ENCODE measurements at regions not wholly inside any gene's neighbourhood (a gene's known extent, or its start where the extent isn't known, plus 50 kb on each side); places are given as distances from the start of the nearest gene placed in this dataset.

DNA sequence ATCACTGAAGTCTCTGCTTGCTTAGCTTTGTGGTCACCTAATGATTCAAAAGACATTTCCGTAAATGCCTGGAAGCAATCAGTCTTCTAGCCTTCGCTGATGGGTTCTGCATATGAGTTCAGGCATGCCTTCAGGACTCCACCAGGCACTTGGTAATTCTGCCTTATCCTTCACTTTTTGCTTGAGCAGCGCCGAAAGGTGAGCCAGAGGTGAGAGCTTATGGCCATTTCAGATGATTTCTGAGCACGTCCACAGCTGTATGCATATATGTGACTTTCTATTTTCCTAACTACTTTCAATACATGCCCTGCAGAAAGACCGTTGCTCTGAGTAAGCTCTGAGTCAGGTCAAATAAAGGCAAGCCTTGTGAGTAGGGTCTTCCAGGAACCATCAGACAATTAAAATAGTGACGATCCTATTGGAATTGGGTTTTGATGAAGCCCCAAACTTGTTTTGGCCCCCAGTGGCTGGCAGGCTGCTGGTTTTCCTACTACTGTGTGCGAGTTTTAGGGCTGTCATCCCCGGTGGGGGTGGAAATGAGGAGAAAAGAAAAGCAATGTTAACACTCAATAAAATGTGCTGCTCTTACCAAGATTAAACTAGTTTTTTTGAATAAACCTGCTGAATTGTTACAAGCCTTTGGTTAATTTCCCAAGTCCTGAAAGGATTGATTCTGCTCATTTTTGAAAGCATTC is 154.4 kb upstream of the AKR1E2 start:
- Histone ChIP-seq H3K27me3 (no peaks in the 10 kb centered on the region), H3K4me3 (no peak overlapping the region), H3K4me1 (no peaks in the 10 kb centered on the region), H3K36me3 (no peaks in the 10 kb centered on the region), H3K9me3 (peaks cover 8% of the 10 kb centered on the region), H3K27ac (no peak overlapping the region), H4K20me1 (no peaks in the 10 kb centered on the region), H3K4me2 (no peak overlapping the region), H3K9ac (no peak overlapping the region)
- TF ChIP-seq Cebpa-rat (IDR thresholded peaks at IDR 0.05) = no peak

DNA sequence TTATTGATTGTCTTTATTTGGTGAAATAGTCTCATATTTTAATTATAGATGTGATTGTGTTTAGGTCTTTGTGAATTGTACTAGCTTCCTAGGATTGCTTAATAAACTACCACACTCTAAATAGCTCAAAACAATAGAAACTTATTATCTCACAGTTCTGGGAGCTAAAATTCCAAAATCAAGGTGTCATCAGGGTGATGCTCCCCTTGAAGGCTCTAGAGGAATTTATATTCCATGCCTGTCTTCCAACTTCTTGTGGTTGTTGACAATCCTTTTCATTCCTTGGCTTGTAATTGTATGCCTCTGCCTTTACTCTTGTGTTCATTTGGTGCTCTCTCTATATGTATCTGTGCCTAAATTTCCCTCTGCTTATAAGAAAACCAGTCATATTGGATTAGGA is 155.3 kb upstream of the AKR1E2 start:
- no peak overlapping the region for H3K4me2 ChIP-seq

DNA sequence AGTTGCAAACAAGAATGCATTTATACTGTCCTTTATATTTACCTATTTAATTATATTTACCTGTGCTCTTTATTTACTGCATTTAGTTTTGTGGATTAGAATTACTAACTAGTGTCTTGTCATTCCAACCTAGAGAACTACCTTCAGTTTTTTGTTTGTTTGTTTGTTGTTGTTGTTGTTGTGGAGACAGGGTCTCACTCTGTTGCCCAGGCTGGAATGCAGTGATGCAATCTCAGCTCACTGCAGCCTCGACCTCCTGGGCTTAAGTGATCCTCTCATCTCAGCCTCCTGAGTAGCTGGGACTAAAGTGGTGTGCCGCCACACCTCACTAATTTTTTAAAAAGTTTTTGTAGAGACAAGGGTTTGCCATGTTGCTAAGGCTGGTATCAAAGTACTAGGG is 156.4 kb upstream of the AKR1E2 start:
- no peak for TF ChIP-seq Cebpa-rat (IDR thresholded peaks at IDR 0.05)
- Histone ChIP-seq H3K4me1 (peaks cover 9% of the 10 kb centered on the region), H3K27me3 (no peaks in the 10 kb centered on the region), H3K4me3 (no peak overlapping the region), H3K36me3 (no peaks in the 10 kb centered on the region), H3K9ac (no peak overlapping the region), H3K27ac (no peak overlapping the region), H4K20me1 (no peaks in the 10 kb centered on the region), H3K9me3 (peaks cover 8% of the 10 kb centered on the region), H3K4me2 (no peak overlapping the region)

More for the DNA sequence above, 155.3 kb upstream of the AKR1E2 start:
- H3K4me3 ChIP-seq = no peak overlapping the region
- no peak overlapping the region for H3K27ac ChIP-seq
- peaks cover 8% of the 10 kb centered on the region for H3K9me3 ChIP-seq
- H3K36me3 ChIP-seq = no peaks in the 10 kb centered on the region
- H4K20me1 ChIP-seq = no peaks in the 10 kb centered on the region
- H3K27me3 ChIP-seq = no peaks in the 10 kb centered on the region
- no peak for TF ChIP-seq Cebpa-rat (IDR thresholded peaks at IDR 0.05)
- H3K9ac ChIP-seq = no peak overlapping the region
- no peaks in the 10 kb centered on the region for H3K4me1 ChIP-seq

DNA sequence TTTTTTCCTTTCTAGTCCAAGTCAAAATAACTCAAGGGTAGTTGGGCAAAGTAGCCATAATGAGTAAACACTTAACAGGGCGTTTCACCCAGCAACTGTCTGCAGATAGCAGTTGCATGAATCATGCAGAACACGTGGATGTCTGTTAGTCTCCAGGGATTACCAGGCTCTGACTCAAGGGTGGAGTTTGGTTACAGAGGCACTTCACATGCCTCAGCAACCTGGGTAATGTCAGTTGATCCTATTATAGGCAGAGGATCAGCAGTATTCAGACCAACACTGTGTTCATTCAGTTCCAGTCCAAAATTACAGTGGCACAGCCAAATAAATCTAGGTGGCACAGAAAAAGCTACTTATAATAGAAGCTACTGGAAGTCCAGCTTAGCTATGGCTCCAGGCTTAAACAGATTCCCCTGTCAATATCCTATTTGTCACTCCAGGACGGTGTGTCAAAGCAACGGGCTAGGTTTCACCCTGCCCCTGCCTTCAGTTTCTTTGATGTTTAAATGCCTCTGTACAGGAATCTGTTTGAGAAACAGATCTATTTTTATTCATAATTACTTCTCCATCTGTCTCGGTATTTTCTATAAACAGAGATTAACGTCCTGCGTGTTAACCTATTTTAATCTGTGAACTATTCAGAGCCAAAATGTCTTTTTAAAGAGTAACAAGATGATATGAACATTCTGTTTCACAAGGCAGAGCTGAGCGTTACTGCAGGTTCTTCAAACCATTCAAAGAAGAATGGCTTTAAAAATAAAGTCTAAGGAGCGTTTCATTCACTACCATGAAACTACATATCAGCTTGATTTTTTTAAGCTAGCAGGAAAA is 162.6 kb upstream of the AKR1E2 start:
- H3K4me2 ChIP-seq = peak overlapping the region; percentile 84
- peak overlapping the region; percentile 67 for H3K27ac ChIP-seq
- peaks cover 44% of the 10 kb centered on the region for H3K4me1 ChIP-seq
- no peaks in the 10 kb centered on the region for H3K9me3 ChIP-seq
- no peak for TF ChIP-seq Cebpa-rat (IDR thresholded peaks at IDR 0.05)
- H3K36me3 ChIP-seq = no peaks in the 10 kb centered on the region
- H3K27me3 ChIP-seq = no peaks in the 10 kb centered on the region
- H4K20me1 ChIP-seq = no peaks in the 10 kb centered on the region
- H3K9ac ChIP-seq = peak overlapping the region; percentile 26; the same call in 1 of the 2 replicates
- peak overlapping the region; percentile 38 for H3K4me3 ChIP-seq

DNA sequence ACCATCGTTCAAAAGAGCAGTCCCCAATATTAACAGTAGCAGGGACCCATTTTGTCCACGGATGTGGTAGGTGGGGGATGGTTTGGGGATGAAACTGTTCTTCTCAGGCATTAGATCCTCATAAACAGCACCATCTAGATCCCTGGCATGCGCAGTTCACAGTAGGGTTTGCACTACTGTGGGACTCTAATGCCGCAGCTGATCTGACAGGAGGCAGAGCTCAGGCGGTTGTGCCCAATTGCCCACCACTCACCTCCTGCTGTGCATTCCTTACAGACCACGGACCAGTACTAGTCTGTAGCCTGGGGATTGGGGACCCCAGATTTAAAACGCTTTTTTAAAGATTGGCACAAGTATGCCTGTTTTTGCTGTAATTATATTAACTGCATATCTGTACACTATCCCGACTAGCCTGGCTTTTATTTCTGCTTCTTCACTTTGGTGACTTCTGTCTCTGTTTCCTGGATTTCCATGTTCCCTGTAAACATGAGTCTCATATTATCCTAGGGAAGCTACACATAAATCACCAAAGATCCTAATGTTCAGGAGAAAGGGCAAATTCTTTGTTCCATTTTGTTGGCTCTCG is 163.3 kb upstream of the AKR1E2 start:
- H3K27me3 ChIP-seq = no peaks in the 10 kb centered on the region
- H3K4me3 ChIP-seq = 0 out of 2 replicates have a peak overlapping the region, but pooled peaks have one; percentile 38
- TF ChIP-seq Cebpa-rat (IDR thresholded peaks at IDR 0.05) = no peak
- peaks cover 44% of the 10 kb centered on the region for H3K4me1 ChIP-seq
- H3K27ac ChIP-seq = peak overlapping the region; percentile 67
- no peaks in the 10 kb centered on the region for H4K20me1 ChIP-seq
- peak overlapping the region; percentile 26 for H3K9ac ChIP-seq
- no peaks in the 10 kb centered on the region for H3K9me3 ChIP-seq
- peak overlapping the region; percentile 84 for H3K4me2 ChIP-seq
- H3K36me3 ChIP-seq = no peaks in the 10 kb centered on the region

DNA sequence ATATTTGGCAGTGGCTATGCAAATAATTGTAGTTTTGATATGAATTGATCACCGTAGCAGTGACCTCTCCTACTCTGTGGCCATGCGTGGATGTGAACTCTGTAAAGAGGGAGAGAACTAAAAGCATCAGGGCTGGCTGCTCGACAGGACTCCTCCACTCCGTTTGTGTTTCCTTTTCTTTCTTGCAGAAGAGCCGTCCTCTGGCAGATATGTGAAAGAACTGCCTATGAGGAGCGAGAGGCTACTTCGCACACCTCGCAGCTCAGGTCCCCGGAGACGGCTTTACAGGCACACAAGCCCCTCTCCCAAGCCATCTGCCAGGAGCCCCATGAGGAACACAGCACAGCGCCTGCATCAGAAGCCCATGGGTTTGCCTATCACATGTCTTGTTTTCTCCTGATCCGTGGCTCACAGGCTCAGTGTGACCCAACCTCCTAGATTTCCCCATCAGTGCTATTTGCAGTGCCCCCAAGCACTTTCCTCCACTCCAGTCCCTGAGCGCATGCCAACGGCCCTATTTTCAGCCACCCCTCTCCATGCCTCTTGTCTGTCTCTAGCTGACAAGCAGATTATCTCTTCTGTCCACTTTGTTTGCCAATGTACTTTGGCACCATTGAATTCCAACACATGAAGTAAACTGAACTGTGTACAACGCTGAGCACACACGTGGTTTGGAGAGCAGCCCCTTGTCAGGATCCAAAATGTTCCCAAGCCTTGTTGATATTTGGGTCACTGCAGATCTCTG is 164.3 kb upstream of the AKR1E2 start:
- H3K27ac ChIP-seq = peak overlapping the region; percentile 16; the same call in 1 of the 2 replicates
- H4K20me1 ChIP-seq = no peaks in the 10 kb centered on the region
- H3K9me3 ChIP-seq = no peaks in the 10 kb centered on the region
- no peaks in the 10 kb centered on the region for H3K27me3 ChIP-seq
- H3K36me3 ChIP-seq = no peaks in the 10 kb centered on the region
- H3K4me3 ChIP-seq = no peak overlapping the region
- no peak overlapping the region for H3K9ac ChIP-seq
- H3K4me1 ChIP-seq = peaks cover 44% of the 10 kb centered on the region
- no peak for TF ChIP-seq Cebpa-rat (IDR thresholded peaks at IDR 0.05)
- H3K4me2 ChIP-seq = peak overlapping the region; percentile 84

DNA sequence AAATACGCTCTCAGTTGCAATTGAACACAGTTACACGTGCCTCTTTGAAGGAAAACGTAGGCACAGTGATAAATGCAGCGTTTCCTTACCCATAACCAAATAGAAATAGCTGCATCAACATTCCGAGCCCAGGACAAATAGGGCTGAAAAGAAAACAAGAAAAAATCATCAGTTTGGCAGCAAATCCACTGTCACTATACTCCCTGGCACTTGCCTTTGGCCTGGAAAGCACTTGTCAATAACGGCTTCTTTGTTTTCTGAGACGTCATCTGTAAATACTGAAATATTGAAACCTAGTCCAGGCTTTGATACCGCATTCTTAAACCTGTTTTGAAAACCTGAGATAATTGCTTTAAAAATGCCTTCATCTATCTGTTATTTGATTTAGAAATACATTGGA is 167.2 kb upstream of the AKR1E2 start:
- no peaks in the 10 kb centered on the region for H3K36me3 ChIP-seq
- TF ChIP-seq Cebpa-rat (IDR thresholded peaks at IDR 0.05) = no peak
- no peak overlapping the region for H3K27ac ChIP-seq
- H3K4me2 ChIP-seq = no peak overlapping the region
- no peak overlapping the region for H3K9ac ChIP-seq
- no peak overlapping the region for H3K4me3 ChIP-seq
- H3K27me3 ChIP-seq = no peaks in the 10 kb centered on the region
- H4K20me1 ChIP-seq = no peaks in the 10 kb centered on the region
- H3K9me3 ChIP-seq = no peaks in the 10 kb centered on the region
- peaks cover 27% of the 10 kb centered on the region for H3K4me1 ChIP-seq

DNA sequence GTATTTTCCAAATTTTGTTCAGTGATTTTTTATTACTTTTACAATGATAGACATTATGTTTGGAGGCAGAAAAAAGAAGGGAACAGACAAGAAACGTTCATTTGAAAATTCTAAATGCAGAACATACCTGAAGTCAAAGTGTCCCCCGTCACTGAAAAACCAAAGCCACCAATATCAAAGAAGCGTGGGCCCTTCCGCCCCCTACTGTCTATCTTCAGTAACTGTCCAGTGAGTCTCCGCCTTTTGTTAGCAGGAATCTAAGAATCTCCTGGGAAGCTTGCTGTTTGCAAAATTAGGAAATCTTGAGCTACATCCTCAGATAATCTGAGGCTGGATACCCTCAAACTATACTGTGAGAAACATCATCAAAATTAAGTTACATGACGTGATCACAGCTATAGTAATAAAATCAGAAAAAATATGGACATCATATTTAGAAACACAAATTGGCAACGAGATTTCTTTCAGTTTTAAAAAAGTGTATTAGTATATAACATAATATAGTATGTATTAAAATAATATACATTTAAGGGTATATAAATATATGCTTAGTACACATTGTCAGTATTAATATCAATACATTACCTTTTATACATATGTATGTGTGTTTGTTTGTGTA is 169.3 kb upstream of the AKR1E2 start:
- Histone ChIP-seq H3K4me3 (no peak overlapping the region), H3K4me1 (peaks cover 6% of the 10 kb centered on the region), H3K9ac (no peak overlapping the region), H4K20me1 (no peaks in the 10 kb centered on the region), H3K27ac (no peak overlapping the region), H3K9me3 (no peaks in the 10 kb centered on the region), H3K36me3 (no peaks in the 10 kb centered on the region), H3K27me3 (no peaks in the 10 kb centered on the region), H3K4me2 (no peak overlapping the region)
- TF ChIP-seq Cebpa-rat (IDR thresholded peaks at IDR 0.05) = no peak

DNA sequence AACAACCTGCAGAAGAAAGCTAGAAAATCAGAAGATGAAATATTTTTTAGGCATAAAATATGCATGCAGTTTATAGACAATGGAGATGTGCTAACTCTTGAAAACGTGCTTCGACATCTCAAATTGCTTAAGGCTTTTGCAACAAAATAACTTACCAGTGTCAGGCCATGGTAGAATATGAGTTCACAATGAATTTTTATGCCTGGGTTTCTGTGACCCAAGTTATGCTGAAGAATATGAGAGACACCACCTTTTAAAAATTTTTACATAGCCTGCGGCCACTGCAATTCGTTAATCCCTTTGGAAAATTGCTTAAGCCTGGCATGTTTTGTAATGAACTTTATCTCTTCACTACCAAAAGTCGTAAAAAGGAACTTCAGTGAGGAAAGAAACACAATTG is 170.1 kb upstream of the AKR1E2 start:
- H3K4me3 ChIP-seq = no peak overlapping the region
- no peaks in the 10 kb centered on the region for H3K36me3 ChIP-seq
- no peak overlapping the region for H3K4me2 ChIP-seq
- no peaks in the 10 kb centered on the region for H3K9me3 ChIP-seq
- no peak overlapping the region for H3K9ac ChIP-seq
- no peaks in the 10 kb centered on the region for H3K4me1 ChIP-seq
- H3K27me3 ChIP-seq = no peaks in the 10 kb centered on the region
- TF ChIP-seq Cebpa-rat (IDR thresholded peaks at IDR 0.05) = no peak
- H3K27ac ChIP-seq = no peak overlapping the region
- H4K20me1 ChIP-seq = no peaks in the 10 kb centered on the region
